Hepatic stellate cell (primary cell): ENCODE measurements at regions not wholly inside any gene's neighbourhood (a gene's known extent, or its start where the extent isn't known, plus 50 kb on each side); places are given as distances from the start of the nearest gene placed in this dataset.

Source experiments
- DNase-seq: peaks from one replicate; pipeline ENCODE4 v3.0.0; 2011; ENCODE audit warnings: low spot score

DNA sequence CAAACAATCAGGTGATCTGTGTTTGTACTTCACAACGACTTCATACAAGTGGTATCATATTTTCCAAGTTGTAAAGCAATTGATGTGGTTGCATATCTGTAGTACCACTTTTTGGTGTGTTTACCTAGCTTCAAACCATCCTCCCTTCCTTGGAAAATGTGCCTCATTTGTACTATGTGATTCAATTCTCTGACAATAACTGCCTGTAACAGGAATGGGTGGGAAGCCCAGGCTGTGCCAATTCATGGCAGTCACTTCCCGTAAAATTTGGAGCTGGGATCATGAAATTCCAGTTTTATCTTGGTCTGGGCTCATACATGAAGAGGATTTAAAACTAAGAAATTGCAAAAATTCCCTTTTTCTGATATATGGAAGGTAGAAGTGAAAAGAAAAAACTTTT, 250.1 kb downstream of the DIO2 start:
- DNase-seq: no peak

DNA sequence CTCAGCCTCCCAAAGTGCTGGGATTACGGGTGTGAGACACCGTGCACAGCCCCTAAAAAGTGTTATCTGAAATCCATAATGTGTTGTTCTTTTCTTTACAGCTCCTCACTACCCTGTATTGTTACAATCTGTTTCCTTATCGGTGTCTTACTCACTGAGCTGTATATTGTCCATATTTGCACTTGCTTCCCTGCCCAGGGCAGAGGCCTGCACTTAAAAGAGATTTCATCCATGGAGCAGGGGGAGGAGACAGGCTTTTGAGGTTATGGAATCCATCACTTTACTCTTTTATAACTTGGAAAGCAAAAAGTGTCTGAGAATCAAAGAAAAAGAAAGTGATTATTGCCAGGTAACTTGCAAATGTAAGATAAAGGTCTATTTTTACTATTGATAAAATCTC, 251.0 kb downstream of the DIO2 start:
- DNase-seq: no peak

DNA sequence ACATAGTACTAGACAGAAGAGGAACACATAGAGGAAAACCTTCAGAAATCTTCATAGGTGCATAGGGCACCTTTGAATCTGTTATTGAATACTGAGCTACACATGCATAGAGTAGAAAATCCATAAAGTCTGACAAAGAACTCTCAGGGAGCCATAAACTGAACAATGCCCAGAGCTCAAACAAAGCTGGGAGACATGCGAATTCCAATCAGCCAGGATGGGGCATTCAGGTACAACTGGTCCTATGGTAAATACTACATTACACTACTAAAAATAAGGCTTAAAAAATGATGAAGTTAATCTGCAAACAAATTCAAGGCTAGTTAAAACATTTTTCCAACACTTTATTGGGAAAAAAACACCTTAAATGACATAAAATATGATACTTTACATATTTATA, 259.7 kb downstream of the DIO2 start:
- no peak for DNase-seq

DNA sequence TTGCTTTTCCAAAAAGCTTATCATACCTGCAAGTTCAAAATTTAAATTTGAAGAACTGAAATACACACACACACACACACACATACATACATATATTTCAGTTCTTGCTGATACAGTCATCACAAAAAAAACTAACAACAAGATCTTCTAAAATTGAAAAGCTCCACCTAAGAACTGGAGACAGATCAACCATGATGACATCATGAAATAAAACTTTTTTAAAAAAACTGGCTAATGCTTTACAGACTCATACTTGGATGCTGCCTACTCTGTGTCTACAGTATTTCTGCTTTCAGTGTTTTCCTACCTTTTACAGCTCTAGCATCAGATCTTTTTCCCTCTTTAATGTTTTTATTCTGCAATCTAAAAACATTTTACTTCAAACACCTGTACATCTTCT, 261.4 kb downstream of the DIO2 start:
- DNase-seq: no peak

DNA sequence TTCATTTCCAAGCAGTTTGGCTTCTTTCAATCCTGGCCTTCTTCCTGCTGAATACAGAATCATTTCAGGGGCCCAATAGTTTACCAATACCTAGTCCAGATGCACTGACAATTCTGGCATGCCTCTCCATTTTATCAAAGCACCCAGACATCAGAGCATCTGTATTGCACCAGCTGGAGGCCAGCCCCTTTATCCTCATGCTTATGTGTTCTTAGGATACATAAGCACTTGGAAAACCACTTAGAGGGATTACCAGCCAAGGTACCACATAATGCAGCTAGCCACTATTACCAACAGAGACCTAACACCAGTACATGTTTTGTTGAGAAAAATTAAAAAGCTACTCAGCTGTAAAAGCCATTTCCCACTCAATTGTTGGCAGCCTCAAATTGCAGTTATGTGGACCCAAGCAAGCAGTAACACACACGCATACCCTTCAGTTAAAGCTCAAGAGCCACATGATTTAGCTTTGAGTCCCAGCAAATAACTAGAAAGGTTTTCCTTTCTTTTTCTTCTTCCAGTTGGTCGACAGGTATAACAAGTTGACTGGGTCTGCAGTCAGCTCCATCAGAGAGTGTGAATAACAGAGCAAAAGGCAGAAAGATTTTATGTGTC, 263.8 kb downstream of the DIO2 start:
- DNase-seq: no peak

DNA sequence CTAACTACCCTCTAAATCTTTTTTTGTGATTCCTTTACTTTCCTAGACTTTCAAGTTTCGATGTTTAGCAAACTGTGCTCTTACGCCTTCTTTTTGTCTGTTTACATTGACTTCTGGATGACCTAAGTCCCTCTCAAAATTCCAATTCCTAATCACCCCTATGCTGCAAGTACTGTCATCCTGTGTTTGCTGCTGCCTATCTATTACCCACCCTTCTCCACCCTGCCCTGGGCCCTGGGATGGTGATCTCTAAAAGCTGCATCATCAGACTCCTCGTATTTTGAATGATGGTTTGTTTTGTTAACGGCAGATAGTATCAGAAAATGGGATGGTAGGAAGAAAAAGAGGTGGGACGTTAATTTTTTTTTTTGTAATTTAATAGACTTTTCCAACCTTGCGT, 272.1 kb downstream of the DIO2 start:
- DNase-seq: no peak

DNA sequence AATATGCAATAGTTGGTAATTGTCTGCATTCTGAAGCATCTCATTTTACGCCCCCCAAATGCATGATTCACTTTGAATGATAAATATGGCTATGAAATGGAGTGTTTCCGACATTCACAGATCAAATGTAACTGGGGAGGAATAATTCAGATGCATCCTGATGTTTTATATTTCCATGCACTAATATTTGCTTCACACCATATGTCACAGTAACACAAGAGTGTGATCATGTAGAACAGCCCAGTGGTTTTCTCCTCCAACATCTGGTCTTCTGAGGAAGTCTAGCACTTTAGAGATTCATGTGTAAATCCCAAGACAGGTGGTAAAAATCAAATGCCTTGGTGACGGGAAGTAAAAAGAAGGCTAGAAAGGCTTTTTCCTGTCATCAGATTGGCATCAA, 273.1 kb downstream of the DIO2 start:
- DNase-seq: no peak

DNA sequence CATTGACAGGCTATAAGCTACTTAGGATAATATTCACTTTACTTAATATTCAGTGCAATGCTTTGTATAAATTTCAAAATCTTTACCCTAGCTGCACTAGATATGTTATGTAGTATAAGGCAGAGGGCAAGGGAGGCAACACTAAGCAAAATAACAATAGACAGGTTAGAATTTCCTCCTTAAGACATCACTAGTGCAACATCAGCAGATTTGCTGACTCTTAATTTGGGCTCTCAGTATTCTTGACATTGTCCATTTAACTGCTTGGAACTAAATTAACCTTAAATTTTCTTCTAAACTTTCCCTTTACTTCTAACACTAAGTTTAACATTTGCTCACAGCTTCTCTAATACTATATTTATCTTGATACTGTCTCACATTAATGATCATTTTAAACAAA, 273.9 kb downstream of the DIO2 start:
- no peak for DNase-seq

DNA sequence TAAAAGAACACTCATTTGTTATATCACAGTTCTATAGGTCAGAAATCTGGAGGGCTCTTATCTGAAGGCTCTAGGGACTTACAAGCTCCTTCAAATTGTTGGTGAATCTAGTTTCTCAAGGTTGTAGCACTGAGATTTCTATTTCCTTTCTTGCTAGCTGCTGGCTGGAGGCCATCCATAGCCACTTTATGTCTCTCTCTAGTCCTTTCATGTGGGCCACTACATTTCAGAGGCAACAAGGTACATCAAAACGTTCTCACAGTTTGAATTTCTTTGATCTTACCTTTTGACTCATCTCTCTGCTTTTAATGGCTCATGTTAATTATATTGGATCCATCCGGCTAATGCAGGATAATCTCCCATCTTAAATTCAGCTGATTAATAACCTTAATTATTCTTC, 286.8 kb downstream of the DIO2 start:
- DNase-seq: no peak

DNA sequence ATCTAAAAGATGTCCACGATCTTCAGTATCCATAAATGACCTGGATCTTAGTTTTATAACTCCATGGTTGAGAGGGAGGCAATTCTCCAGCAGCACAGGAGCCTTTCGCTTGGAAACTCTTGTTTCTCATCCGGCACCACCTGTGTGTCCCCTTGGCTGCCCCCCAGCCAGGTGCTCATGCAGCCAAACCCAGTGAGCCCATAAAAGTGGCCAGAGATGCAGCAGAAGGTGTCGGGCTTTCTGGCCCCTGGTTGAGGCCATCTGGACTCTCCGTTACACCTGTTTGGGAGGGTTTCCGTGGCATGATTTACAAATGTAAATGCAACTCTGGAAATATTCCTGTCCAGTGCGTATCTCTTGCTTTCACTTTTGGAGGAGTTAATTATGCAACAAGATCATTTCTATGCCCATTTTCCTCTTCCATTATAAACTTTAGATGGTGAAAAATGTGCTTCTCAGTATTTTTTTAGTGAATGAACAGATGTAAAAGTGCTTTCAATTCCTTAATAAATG, 291.1 kb downstream of the DIO2 start:
- DNase-seq: no peak
